ENCODE measurements at regions not wholly inside any gene's neighbourhood (a gene's known extent, or its start where the extent isn't known, plus 50 kb on each side); places are given as distances from the start of the nearest gene placed in this dataset.

DNA sequence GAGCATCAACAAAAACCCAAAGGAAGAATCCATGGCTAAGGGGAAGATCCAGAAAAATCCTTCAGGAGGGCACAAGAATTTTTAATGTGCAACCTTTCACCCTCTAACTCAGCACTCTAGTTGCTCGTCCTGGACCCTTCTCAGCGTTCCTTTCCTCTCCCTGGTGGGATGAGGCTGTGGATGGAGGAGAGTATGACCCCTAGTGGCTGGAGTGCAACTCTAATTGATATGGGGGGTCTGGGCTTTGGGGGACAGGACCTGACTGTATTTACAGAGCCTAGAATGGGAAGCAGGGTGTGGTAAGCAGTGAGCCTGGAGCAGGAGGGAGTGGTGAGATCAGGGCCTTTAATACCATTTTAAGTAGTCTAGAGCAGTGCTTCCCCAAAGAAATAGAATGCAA is 83.9 kb upstream of the CEP85L start:
- Histone ChIP-seq H3K27ac (ENCODE audit: low read depth) (no peak overlapping the region), H3K9me2 (ENCODE audit: insufficient read depth) (peaks cover 4% of the 10 kb centered on the region; the same call in 1 of the 2 replicates), H3K36me3 (ENCODE audit: insufficient read depth) (no peaks in the 10 kb centered on the region), H3K4me3 (no peak overlapping the region), H3K4me2 (no peak overlapping the region), H3K79me2 (replicated peaks; ENCODE audit: insufficient read depth) (no peaks in the 10 kb centered on the region), H2AFZ (peak overlapping the region; percentile 95), H3K27me3 (ENCODE audit: insufficient read depth) (no peaks in the 10 kb centered on the region), H4K20me1 (replicated peaks; ENCODE audit: insufficient read depth) (no peaks in the 10 kb centered on the region), H3K4me1 (ENCODE audit: insufficient read depth) (no peaks in the 10 kb centered on the region), H3F3A (replicated peaks; ENCODE audit: low read depth) (no peaks in the 10 kb centered on the region)
- Mint-ChIP-seq H3K36me3 (ENCODE audit: low read depth) (no peaks in the 10 kb centered on the region), H3K9me3 (no peaks in the 10 kb centered on the region), H3K27ac (no peak overlapping the region), H3K4me3 (no peak overlapping the region), H3K27me3 (ENCODE audit: insufficient read depth, low read depth, poor library complexity) (peaks cover 5% of the 10 kb centered on the region), H3K4me1 (peaks cover 7% of the 10 kb centered on the region; the same call in 2 of the 3 replicates)
- DNase-seq (ENCODE audit: low spot score) (peak; percentile 83), ATAC-seq (peak; percentile 99)
- TF ChIP-seq, protein P1, sequence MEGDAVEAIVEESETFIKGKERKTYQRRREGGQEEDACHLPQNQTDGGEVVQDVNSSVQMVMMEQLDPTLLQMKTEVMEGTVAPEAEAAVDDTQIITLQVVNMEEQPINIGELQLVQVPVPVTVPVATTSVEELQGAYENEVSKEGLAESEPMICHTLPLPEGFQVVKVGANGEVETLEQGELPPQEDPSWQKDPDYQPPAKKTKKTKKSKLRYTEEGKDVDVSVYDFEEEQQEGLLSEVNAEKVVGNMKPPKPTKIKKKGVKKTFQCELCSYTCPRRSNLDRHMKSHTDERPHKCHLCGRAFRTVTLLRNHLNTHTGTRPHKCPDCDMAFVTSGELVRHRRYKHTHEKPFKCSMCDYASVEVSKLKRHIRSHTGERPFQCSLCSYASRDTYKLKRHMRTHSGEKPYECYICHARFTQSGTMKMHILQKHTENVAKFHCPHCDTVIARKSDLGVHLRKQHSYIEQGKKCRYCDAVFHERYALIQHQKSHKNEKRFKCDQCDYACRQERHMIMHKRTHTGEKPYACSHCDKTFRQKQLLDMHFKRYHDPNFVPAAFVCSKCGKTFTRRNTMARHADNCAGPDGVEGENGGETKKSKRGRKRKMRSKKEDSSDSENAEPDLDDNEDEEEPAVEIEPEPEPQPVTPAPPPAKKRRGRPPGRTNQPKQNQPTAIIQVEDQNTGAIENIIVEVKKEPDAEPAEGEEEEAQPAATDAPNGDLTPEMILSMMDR (conservative IDR thresholded peaks at IDR 0.05; ENCODE audit: low read depth in 2 of 2), result peak; percentile 83 to 92
- TF ChIP-seq, protein P2, sequence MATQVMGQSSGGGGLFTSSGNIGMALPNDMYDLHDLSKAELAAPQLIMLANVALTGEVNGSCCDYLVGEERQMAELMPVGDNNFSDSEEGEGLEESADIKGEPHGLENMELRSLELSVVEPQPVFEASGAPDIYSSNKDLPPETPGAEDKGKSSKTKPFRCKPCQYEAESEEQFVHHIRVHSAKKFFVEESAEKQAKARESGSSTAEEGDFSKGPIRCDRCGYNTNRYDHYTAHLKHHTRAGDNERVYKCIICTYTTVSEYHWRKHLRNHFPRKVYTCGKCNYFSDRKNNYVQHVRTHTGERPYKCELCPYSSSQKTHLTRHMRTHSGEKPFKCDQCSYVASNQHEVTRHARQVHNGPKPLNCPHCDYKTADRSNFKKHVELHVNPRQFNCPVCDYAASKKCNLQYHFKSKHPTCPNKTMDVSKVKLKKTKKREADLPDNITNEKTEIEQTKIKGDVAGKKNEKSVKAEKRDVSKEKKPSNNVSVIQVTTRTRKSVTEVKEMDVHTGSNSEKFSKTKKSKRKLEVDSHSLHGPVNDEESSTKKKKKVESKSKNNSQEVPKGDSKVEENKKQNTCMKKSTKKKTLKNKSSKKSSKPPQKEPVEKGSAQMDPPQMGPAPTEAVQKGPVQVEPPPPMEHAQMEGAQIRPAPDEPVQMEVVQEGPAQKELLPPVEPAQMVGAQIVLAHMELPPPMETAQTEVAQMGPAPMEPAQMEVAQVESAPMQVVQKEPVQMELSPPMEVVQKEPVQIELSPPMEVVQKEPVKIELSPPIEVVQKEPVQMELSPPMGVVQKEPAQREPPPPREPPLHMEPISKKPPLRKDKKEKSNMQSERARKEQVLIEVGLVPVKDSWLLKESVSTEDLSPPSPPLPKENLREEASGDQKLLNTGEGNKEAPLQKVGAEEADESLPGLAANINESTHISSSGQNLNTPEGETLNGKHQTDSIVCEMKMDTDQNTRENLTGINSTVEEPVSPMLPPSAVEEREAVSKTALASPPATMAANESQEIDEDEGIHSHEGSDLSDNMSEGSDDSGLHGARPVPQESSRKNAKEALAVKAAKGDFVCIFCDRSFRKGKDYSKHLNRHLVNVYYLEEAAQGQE (IDR thresholded peaks at IDR 0.05; ENCODE audit: unreplicated experiment), result no peak
- no peak for TF ChIP-seq EZH2phosphoT487 (IDR thresholded peaks at IDR 0.05; ENCODE audit: unreplicated experiment)

DNA sequence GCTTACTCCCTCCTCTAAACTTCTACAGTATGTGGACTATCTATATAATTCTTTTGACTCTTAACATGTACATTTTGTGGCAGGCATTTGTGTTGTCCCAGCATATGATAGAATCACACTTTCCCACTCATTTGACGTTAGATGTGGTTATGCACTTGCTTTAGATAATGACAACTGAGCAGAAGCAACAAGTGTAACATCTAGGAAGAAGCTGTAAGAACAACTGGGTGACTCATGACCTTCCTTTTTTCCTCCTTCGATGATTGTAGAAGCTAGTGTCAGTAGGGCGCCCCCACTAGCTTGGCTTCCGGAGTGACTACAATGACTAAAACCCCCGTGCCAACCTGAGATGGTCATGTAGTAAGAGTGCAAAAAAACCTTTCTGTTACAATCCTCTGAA is 74.6 kb upstream of the CEP85L start:
- ATAC-seq (no peak; the same call in 2 of the 3 replicates), DNase-seq (ENCODE audit: low spot score) (peak; percentile 24)
- H3K9me2 ChIP-seq (ENCODE audit: insufficient read depth), result no peaks in the 10 kb centered on the region
- H3K4me1 ChIP-seq (ENCODE audit: insufficient read depth), result no peaks in the 10 kb centered on the region
- H3F3A ChIP-seq (replicated peaks; ENCODE audit: low read depth), result no peaks in the 10 kb centered on the region
- TF ChIP-seq STAT1 (IDR thresholded peaks at IDR 0.05; ENCODE audit: unreplicated experiment), result no peak
- TF ChIP-seq, protein P1 (conservative IDR thresholded peaks at IDR 0.05; ENCODE audit: low read depth in 2 of 2), result peak; percentile 20 to 50; a peak in 2 of 4 replicates
- no peak overlapping the region for H3K4me3 ChIP-seq
- Mint-ChIP-seq H3K4me1 (no peaks in the 10 kb centered on the region), H3K9me3 (no peaks in the 10 kb centered on the region), H3K27ac (no peak overlapping the region), H3K4me3 (no peak overlapping the region), H3K36me3 (ENCODE audit: low read depth) (no peaks in the 10 kb centered on the region), H3K27me3 (ENCODE audit: insufficient read depth, low read depth, poor library complexity) (peaks cover 4% of the 10 kb centered on the region)
- H2AFZ ChIP-seq, result no peak overlapping the region
- H3K27me3 ChIP-seq (ENCODE audit: insufficient read depth), result no peaks in the 10 kb centered on the region
- H3K36me3 ChIP-seq (ENCODE audit: insufficient read depth), result no peaks in the 10 kb centered on the region
- no peak overlapping the region for H3K27ac ChIP-seq (ENCODE audit: low read depth)
- no peaks in the 10 kb centered on the region for H4K20me1 ChIP-seq (replicated peaks; ENCODE audit: insufficient read depth)
- no peaks in the 10 kb centered on the region for H3K79me2 ChIP-seq (replicated peaks; ENCODE audit: insufficient read depth)
- H3K4me2 ChIP-seq, result no peak overlapping the region
